Breast epithelium (tissue), 4 donors: ENCODE measurements at regions not wholly inside any gene's neighbourhood (a gene's known extent, or its start where the extent isn't known, plus 50 kb on each side); places are given as distances from the start of the nearest gene placed in this dataset.

Experiments
- DNase-seq, 2 donors: peaks; one replicate each; pipeline ENCODE4 v3.0.0-alpha.2; 2019; ENCODE audit warnings: low spot score in 2 of 2
- H3K27ac ChIP-seq, 2 donors: fragments of 200-600 bp; sonication (generic) in 1 of 2; one replicate each; pipeline ENCODE4 v1.5.1; 2016 to 2019; ENCODE audit warnings: mild to moderate bottlenecking in 1 of 2
- H3K27me3 ChIP-seq, 2 donors: fragments of 200-600 bp; sonication (generic) in 1 of 2; one replicate each; pipeline versions ENCODE4 v1.5.1 to v1.6.0; 2017 to 2019; ENCODE audit warnings: control low read depth in 1 of 2, mild to moderate bottlenecking in 1 of 2
- H3K36me3 ChIP-seq: fragments of 200-600 bp; one replicate; pipeline ENCODE4 v1.5.1; 2019
- H3K4me1 ChIP-seq, 2 donors: fragments of 200-600 bp; sonication (generic); one replicate each; pipeline ENCODE4 v1.5.1; 2016 to 2019; ENCODE audit warnings: control low read depth in 1 of 2
- H3K4me3 ChIP-seq, 3 donors: fragments of 200-600 bp; sonication (generic); 1 replicate in 2 of 3; 2 replicates in 1 of 3; pipeline ENCODE4 v1.5.1; 2016 to 2019; ENCODE audit warnings: mild to moderate bottlenecking in 3 of 3, moderate library complexity in 2 of 3
- H3K9me3 ChIP-seq, 2 donors: fragments of 200-600 bp; sonication (generic) in 1 of 2; one replicate each; pipeline ENCODE4 v1.5.1; 2016 to 2019; ENCODE audit warnings: control low read depth in 1 of 2
- POLR2A ChIP-seq: fragments of 450-650 bp; IDR thresholded peaks from one replicate; pipeline ENCODE4 v1.6.1; 2016; ENCODE audit warnings: antibody characterized with exemption, mild to moderate bottlenecking, moderate library complexity
- POLR2AphosphoS5 ChIP-seq, 3 donors: sonication (generic); formaldehyde crosslinking; IDR thresholded peaks; one replicate each; pipeline ENCODE4 v1.6.1; 2017; ENCODE audit warnings: antibody characterized with exemption in 3 of 3
- intact Hi-C: fragments of 100-400 bp; cut with DNase I; formaldehyde crosslinking; loops from one replicate; pipeline ENCODE4 v1.15.1; 2023; ENCODE audit warnings: low total_unique reads
- TF ChIP-seq, protein P1 (sequence below), 3 donors: fragments of 450-650 bp; IDR thresholded peaks; one replicate each; pipeline ENCODE4 v1.5.1; 2016 to 2017; ENCODE audit warnings: antibody characterized with exemption in 3 of 3, mild to moderate bottlenecking in 3 of 3, moderate library complexity in 3 of 3

DNA sequence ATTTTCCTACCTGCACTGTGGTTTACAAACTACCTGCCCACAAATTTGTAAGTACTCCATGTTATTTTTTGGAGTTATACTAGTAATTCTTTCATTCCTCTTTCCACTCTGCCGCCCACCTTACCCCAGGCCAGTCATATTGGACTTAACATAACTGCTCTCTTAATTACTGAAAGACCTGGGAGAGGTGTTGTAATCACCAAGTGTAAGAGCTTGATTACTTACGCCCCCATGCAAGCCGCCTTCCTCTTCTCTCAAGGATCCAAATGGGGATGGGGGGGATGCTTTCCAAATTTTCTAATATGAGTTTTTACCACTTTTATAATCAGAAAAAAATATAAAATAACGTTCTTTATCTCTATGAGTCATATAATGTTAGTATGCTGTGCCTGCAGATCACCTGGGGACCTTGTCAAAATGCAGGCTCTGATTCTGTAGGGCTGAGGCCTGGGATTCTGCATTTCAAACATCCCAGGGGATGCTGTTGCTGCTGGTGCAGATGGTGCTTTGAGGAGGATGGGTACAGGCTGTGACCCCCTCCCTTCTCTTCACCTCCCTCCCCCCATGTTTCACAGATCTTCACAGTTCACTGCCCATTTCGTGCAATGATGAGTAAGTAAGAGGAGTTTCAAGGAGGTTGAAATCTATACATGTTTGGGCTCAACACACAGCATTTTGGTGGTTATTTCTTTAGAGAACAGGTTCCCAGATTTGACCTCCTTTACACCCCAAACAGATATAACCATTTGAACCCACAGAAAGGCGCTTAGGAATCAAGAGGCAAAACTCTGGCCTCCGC lies 87.3 kb downstream of the SEC61B start:
- DNase-seq, result no peak
- no peaks in the 10 kb centered on the region for H3K4me1 ChIP-seq
- H3K9me3 ChIP-seq, result no peaks in the 10 kb centered on the region
- TF ChIP-seq, protein P1, sequence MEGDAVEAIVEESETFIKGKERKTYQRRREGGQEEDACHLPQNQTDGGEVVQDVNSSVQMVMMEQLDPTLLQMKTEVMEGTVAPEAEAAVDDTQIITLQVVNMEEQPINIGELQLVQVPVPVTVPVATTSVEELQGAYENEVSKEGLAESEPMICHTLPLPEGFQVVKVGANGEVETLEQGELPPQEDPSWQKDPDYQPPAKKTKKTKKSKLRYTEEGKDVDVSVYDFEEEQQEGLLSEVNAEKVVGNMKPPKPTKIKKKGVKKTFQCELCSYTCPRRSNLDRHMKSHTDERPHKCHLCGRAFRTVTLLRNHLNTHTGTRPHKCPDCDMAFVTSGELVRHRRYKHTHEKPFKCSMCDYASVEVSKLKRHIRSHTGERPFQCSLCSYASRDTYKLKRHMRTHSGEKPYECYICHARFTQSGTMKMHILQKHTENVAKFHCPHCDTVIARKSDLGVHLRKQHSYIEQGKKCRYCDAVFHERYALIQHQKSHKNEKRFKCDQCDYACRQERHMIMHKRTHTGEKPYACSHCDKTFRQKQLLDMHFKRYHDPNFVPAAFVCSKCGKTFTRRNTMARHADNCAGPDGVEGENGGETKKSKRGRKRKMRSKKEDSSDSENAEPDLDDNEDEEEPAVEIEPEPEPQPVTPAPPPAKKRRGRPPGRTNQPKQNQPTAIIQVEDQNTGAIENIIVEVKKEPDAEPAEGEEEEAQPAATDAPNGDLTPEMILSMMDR (IDR thresholded peaks at IDR 0.05), result no peak
- TF ChIP-seq POLR2A, result no peak
- TF ChIP-seq POLR2AphosphoS5 (IDR thresholded peaks at IDR 0.05), result no peak
- H3K36me3 ChIP-seq, result no peaks in the 10 kb centered on the region
- H3K27ac ChIP-seq, result no peak overlapping the region
- no peak overlapping the region for H3K4me3 ChIP-seq
- no peaks in the 10 kb centered on the region for H3K27me3 ChIP-seq
- intact Hi-C loops, result no loop called here

DNA sequence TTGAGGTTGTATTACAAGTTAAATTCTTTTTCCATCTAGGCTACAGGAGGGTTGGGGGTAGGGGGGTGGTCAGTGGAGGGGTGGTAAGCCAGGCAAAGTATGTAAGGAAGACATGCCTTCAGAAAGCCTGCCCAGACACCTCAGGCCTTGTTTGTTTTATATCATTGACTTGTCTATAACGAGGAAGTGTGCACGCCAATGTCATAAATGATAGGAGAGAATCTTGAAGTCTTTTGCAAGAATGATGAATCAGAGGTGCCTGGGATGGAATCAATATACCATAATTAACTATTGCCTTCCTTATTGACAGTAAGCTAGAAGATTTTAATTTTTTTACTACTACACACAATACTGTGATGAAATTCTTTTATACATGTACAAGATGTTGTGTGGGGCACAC lies 90.7 kb downstream of the SEC61B start:
- Histone ChIP-seq H3K9me3 (no peaks in the 10 kb centered on the region), H3K27me3 (no peaks in the 10 kb centered on the region), H3K27ac (no peak overlapping the region), H3K4me3 (no peak overlapping the region), H3K4me1 (no peaks in the 10 kb centered on the region), H3K36me3 (no peaks in the 10 kb centered on the region)
- TF ChIP-seq POLR2AphosphoS5 (IDR thresholded peaks at IDR 0.05) (no peak), POLR2A (no peak)
- TF ChIP-seq, protein P1 (IDR thresholded peaks at IDR 0.05), result no peak
- no peak for DNase-seq
- intact Hi-C loops, result no loop called here

DNA sequence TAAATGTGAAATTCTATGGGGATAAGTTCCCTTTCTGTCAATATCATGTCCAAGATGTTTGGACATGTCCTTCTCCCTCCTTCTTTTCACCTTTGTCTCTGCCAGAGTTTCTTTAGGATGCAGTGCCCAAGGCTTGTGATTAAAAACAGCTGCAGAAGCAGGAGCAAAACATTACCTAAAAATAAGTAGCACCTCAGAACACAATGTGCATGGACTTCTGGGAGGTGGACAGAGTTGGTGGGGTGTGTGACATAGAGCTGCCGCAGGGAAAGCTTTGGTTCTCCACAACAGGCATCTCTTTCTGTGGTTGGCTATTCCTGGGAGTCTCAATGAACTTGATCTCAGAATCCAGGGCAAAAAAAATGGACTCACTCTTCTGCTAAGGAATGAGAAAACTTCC lies 97.0 kb downstream of the SEC61B start:
- Histone ChIP-seq H3K9me3 (no peaks in the 10 kb centered on the region), H3K4me3 (no peak overlapping the region), H3K27me3 (no peaks in the 10 kb centered on the region), H3K27ac (no peak overlapping the region), H3K4me1 (no peaks in the 10 kb centered on the region), H3K36me3 (no peaks in the 10 kb centered on the region)
- DNase-seq, result no peak
- intact Hi-C loops, result no loop called here
- TF ChIP-seq POLR2AphosphoS5 (IDR thresholded peaks at IDR 0.05), result no peak
- TF ChIP-seq, protein P1 (IDR thresholded peaks at IDR 0.05), result no peak
- no peak for TF ChIP-seq POLR2A

DNA sequence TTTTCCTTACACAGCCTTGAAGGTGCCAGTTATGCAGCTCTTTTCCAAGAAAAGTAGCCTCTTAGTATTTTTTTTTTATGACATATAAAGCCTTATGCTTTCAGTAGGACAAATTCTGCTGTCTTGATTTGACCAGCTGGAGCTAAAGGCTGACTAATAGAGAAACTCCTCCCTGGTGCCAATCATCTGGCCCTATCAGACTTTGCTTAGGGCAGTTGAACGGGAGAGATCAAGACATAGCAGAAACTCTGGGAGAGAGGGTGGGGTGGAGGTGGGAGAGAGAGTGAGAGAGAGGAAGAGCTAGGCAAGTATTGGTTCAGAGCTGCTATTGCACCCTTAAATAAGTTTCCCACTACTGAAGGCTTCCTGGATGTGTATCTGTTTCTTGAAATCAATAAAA lies 100.2 kb downstream of the SEC61B start:
- intact Hi-C loops, result no loop called here
- Histone ChIP-seq H3K27ac (no peak overlapping the region), H3K4me3 (no peak overlapping the region), H3K36me3 (no peaks in the 10 kb centered on the region), H3K4me1 (no peaks in the 10 kb centered on the region), H3K9me3 (no peaks in the 10 kb centered on the region), H3K27me3 (no peaks in the 10 kb centered on the region)
- TF ChIP-seq, protein P1 (IDR thresholded peaks at IDR 0.05), result no peak
- no peak for TF ChIP-seq POLR2AphosphoS5 (IDR thresholded peaks at IDR 0.05)
- no peak for TF ChIP-seq POLR2A
- DNase-seq, result no peak

DNA sequence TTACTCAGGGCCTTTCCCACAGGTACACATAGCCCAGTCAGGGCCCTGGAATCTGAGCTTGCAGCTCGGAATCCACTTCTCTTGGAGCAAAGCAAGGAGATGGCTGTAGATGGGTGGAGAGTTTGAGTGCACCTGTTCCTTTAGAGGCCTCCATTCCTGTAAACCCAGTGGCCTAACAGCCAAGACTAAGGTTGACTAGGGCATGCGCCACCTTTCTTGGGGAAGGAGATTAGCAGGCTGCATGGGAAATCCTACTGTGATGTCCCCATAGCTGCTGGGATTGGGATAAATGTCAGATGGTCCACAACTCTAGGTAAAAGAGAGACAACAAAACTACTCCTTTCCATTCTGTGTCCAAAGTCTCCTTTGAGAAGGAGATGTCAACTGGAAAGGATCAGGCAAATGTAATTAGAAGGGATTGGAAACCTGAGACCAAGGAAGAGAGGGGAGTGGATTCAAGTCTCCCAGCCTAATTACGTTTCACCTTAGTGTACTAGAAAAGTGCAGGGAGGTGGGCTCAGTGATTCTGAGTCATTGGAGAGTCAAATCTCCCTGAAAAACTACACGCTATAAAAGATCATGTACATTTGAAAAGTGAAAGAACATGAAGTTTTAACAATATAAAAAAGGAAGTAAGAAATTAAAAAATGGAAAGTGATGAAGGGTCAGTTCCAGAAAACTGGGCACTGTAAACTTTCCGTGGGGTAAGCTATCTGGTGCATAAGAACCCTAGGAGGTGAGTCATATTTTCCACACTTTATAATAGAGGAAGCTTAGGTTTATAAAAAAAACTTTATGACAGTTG lies 104.2 kb downstream of the SEC61B start:
- DNase-seq, result no peak
- Histone ChIP-seq H3K4me3 (no peak overlapping the region), H3K27ac (no peak overlapping the region), H3K4me1 (no peaks in the 10 kb centered on the region), H3K9me3 (no peaks in the 10 kb centered on the region), H3K27me3 (no peaks in the 10 kb centered on the region), H3K36me3 (no peaks in the 10 kb centered on the region)
- TF ChIP-seq POLR2AphosphoS5 (IDR thresholded peaks at IDR 0.05), result no peak
- TF ChIP-seq, protein P1 (IDR thresholded peaks at IDR 0.05), result no peak
- no peak for TF ChIP-seq POLR2A
- intact Hi-C loops, result no loop called here
